ENCODE measurements at regions not wholly inside any gene's neighbourhood (a gene's known extent, or its start where the extent isn't known, plus 50 kb on each side); places are given as distances from the start of the nearest gene placed in this dataset.

DNA sequence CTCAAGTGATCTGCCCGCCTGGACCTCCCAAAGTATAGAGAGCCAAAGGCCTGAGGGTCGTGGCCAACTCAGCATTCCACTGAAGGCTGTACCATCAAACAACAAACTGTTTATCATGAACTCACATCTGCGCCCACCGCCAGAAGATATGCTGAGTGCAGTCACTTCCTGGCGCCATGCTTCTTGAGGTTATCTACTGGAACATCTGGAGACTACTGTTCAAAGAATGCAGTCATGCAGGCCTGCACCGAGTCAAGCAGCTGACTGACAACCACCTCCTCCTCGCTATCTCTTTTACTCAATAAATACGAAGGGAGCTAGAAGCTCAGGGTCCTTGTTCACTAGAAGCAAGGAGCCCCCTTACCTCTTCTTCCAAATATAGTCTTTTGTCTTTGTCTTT lies 473.9 kb upstream of the EEF2KMT start (continued):
- TF ChIP-seq, protein P1, sequence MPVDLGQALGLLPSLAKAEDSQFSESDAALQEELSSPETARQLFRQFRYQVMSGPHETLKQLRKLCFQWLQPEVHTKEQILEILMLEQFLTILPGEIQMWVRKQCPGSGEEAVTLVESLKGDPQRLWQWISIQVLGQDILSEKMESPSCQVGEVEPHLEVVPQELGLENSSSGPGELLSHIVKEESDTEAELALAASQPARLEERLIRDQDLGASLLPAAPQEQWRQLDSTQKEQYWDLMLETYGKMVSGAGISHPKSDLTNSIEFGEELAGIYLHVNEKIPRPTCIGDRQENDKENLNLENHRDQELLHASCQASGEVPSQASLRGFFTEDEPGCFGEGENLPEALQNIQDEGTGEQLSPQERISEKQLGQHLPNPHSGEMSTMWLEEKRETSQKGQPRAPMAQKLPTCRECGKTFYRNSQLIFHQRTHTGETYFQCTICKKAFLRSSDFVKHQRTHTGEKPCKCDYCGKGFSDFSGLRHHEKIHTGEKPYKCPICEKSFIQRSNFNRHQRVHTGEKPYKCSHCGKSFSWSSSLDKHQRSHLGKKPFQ (tag by site-specific recombination; IDR thresholded peaks at IDR 0.05), result no peak
- TF ChIP-seq ZNF670 (tag by site-specific recombination; IDR thresholded peaks at IDR 0.05; ENCODE audit: low read depth) (no peak), ZNF155 (tag by site-specific recombination; IDR thresholded peaks at IDR 0.05) (no peak), ZNF433 (tag by site-specific recombination; IDR thresholded peaks at IDR 0.05; ENCODE audit: low read depth) (no peak), ZNF16 (tag by site-specific recombination; IDR thresholded peaks at IDR 0.05; ENCODE audit: low read depth) (no peak), ZBTB48 (tag by site-specific recombination; IDR thresholded peaks at IDR 0.05) (no peak), ZNF416 (tag by site-specific recombination; IDR thresholded peaks at IDR 0.05) (no peak)
- TF ChIP-seq, protein P2, sequence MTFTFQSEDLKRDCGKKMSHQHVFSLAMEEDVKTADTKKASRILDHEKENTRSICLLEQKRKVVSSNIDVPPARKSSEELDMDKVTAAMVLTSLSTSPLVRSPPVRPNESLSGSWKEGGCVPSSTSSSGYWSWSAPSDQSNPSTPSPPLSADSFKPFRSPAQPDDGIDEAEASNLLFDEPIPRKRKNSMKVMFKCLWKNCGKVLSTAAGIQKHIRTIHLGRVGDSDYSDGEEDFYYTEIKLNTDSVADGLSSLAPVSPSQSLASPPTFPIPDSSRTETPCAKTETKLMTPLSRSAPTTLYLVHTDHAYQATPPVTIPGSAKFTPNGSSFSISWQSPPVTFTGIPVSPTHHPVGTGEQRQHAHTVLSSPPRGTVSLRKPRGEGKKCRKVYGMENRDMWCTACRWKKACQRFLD (tag by site-specific recombination; IDR thresholded peaks at IDR 0.05), result no peak
- TF ChIP-seq, protein P3, sequence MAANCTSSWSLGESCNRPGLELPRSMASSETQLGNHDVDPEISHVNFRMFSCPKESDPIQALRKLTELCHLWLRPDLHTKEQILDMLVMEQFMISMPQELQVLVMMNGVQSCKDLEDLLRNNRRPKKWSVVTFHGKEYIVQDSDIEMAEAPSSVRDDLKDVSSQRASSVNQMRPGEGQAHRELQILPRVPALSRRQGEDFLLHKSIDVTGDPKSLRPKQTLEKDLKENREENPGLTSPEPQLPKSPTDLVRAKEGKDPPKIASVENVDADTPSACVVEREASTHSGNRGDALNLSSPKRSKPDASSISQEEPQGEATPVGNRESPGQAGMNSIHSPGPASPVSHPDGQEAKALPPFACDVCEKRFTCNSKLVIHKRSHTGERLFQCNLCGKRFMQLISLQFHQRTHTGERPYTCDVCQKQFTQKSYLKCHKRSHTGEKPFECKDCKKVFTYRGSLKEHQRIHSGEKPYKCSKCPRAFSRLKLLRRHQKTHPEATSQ (tag by site-specific recombination; IDR thresholded peaks at IDR 0.05), result no peak

DNA sequence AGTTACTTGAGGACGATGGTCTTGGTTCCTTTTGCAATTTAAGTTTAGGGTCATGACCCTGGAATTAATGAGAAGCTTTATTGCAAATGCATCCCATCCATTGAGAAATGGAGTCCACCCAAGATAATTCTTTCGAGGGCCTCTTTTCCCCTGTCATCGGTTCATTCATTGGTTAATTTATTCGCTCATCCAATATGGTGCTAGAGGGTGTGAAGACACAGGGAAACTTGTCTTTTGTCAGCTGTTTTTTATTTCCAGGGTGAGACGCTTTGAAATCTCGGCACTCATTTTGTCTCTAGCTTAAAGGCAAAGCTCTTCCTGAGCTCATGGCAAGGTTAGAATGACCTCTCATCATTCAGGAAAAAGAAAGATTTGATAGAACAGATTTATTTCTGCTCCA lies 464.2 kb upstream of the EEF2KMT start:
- POLR2A ChIA-PET, result no interaction called here

More for the DNA sequence above, 464.2 kb upstream of the EEF2KMT start:
- H3K4me1 ChIP-seq (ENCODE audit: control insufficient read depth, insufficient read depth, low read length), result no peaks in the 10 kb centered on the region
- H3K36me3 ChIP-seq (ENCODE audit: control insufficient read depth in 2 of 2, insufficient read depth in 1 of 2, low read length in 2 of 2), result no peaks in the 10 kb centered on the region
- no peaks in the 10 kb centered on the region for H3K9me3 ChIP-seq (ENCODE audit: control insufficient read depth, insufficient read depth, low read depth, low read length)
- CTCF ChIA-PET, result no interaction called here
- no peak overlapping the region for H3K27ac ChIP-seq (ENCODE audit: extremely low read depth, low read depth, low read length)
- TF ChIP-seq ZFP3 (tag by site-specific recombination; IDR thresholded peaks at IDR 0.05; ENCODE audit: low read depth), result no peak
- no peak for TF ChIP-seq ZNF426 (tag by site-specific recombination; IDR thresholded peaks at IDR 0.05)
- TF ChIP-seq ZBTB1 (tag by site-specific recombination; IDR thresholded peaks at IDR 0.05), result no peak
- TF ChIP-seq ZNF433 (tag by site-specific recombination; IDR thresholded peaks at IDR 0.05; ENCODE audit: low read depth), result no peak
- TF ChIP-seq, protein P4, sequence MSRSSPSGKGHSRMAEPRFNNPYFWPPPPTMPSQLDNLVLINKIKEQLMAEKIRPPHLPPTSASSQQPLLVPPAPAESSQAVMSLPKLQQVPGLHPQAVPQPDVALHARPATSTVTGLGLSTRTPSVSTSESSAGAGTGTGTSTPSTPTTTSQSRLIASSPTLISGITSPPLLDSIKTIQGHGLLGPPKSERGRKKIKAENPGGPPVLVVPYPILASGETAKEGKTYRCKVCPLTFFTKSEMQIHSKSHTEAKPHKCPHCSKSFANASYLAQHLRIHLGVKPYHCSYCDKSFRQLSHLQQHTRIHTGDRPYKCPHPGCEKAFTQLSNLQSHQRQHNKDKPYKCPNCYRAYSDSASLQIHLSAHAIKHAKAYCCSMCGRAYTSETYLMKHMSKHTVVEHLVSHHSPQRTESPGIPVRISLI (tag by site-specific recombination; IDR thresholded peaks at IDR 0.05), result no peak
- TF ChIP-seq, protein P5, sequence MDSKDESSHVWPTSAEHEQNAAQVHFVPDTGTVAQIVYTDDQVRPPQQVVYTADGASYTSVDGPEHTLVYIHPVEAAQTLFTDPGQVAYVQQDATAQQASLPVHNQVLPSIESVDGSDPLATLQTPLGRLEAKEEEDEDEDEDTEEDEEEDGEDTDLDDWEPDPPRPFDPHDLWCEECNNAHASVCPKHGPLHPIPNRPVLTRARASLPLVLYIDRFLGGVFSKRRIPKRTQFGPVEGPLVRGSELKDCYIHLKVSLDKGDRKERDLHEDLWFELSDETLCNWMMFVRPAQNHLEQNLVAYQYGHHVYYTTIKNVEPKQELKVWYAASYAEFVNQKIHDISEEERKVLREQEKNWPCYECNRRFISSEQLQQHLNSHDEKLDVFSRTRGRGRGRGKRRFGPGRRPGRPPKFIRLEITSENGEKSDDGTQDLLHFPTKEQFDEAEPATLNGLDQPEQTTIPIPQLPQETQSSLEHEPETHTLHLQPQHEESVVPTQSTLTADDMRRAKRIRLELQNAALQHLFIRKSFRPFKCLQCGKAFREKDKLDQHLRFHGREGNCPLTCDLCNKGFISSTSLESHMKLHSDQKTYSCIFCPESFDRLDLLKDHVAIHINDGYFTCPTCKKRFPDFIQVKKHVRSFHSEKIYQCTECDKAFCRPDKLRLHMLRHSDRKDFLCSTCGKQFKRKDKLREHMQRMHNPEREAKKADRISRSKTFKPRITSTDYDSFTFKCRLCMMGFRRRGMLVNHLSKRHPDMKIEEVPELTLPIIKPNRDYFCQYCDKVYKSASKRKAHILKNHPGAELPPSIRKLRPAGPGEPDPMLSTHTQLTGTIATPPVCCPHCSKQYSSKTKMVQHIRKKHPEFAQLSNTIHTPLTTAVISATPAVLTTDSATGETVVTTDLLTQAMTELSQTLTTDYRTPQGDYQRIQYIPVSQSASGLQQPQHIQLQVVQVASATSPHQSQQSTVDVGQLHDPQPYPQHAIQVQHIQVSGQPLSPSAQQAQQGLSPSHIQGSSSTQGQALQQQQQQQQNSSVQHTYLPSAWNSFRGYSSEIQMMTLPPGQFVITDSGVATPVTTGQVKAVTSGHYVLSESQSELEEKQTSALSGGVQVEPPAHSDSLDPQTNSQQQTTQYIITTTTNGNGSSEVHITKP (tag by site-specific recombination; IDR thresholded peaks at IDR 0.05), result no peak
- no peak for TF ChIP-seq ZNF16 (tag by site-specific recombination; IDR thresholded peaks at IDR 0.05; ENCODE audit: low read depth)
- H3K4me3 ChIP-seq (ENCODE audit: low read depth, low read length), result no peak overlapping the region

Measured in HEK293 (cell line).